OCI-LY7 (cell line): ENCODE measurements at regions not wholly inside any gene's neighbourhood (a gene's known extent, or its start where the extent isn't known, plus 50 kb on each side); places are given as distances from the start of the nearest gene placed in this dataset.

Source experiments
- EZH2phosphoT487 ChIP-seq: fragments of 200-600 bp; sonication (generic); IDR thresholded peaks from 2 replicates; pipeline ENCODE4 v1.6.1; 2018; ENCODE audit warnings: low read depth, borderline replicate concordance, mild to moderate bottlenecking, mixed run types, antibody characterized with exemption, low read length, moderate library complexity, mixed read lengths
- TF ChIP-seq, protein P1 (sequence below): fragments of 200-600 bp; sonication (generic); conservative IDR thresholded peaks from 2 replicates; pipeline ENCODE4 v1.5.1; 2014; ENCODE audit warnings: mild to moderate bottlenecking, antibody characterized with exemption, low read length, moderate library complexity, mixed read lengths

DNA sequence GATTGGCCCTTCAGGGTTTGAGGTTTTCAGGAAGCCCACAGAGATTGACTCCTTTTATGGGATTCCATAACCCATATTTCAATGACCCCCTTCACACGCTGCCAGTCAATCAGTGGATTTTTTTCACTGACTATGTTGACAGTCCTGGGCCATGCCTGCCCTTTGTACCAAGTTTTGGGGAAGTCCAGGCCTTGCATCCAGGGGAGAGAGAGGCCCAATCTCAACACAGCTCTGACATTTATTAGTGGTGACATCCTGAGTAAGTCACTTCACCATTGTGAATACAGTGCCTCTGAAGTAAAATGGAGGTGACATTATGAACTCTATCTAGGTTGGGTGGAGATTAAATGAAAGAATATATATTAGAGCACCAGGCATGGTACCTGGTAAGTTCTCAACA, 181.1 kb downstream of the NUFIP1 start:
- TF ChIP-seq, protein P1, sequence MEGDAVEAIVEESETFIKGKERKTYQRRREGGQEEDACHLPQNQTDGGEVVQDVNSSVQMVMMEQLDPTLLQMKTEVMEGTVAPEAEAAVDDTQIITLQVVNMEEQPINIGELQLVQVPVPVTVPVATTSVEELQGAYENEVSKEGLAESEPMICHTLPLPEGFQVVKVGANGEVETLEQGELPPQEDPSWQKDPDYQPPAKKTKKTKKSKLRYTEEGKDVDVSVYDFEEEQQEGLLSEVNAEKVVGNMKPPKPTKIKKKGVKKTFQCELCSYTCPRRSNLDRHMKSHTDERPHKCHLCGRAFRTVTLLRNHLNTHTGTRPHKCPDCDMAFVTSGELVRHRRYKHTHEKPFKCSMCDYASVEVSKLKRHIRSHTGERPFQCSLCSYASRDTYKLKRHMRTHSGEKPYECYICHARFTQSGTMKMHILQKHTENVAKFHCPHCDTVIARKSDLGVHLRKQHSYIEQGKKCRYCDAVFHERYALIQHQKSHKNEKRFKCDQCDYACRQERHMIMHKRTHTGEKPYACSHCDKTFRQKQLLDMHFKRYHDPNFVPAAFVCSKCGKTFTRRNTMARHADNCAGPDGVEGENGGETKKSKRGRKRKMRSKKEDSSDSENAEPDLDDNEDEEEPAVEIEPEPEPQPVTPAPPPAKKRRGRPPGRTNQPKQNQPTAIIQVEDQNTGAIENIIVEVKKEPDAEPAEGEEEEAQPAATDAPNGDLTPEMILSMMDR, result no peak
- no peak for TF ChIP-seq EZH2phosphoT487
